ENCODE measurements at regions not wholly inside any gene's neighbourhood (a gene's known extent, or its start where the extent isn't known, plus 50 kb on each side); places are given as distances from the start of the nearest gene placed in this dataset.

- no peaks in the 10 kb centered on the region for H3F3A ChIP-seq (ENCODE audit: insufficient read depth, low read length, poor library complexity, severe bottlenecking)
- no peaks in the 10 kb centered on the region for H4K20me1 ChIP-seq (ENCODE audit: insufficient read depth)
- H3K4me3 ChIP-seq (ENCODE audit: low read length): no peak overlapping the region
- H3K4me2 ChIP-seq (ENCODE audit: low read length): no peak overlapping the region
- no peaks in the 10 kb centered on the region for H3K79me2 ChIP-seq (replicated peaks; ENCODE audit: insufficient read depth, low read length)
- H3K27me3 ChIP-seq (ENCODE audit: insufficient read depth, low read depth, low read length): no peaks in the 10 kb centered on the region
- H3K9ac ChIP-seq (ENCODE audit: low read length): no peak overlapping the region
- no peak overlapping the region for H3K27ac ChIP-seq (ENCODE audit: low read length)
- TF ChIP-seq EP300 (conservative IDR thresholded peaks at IDR 0.05; ENCODE audit: poor library complexity, severe bottlenecking) (no peak), SMC3 (conservative IDR thresholded peaks at IDR 0.05; ENCODE audit: poor library complexity) (no peak), REST (IDR thresholded peaks at IDR 0.05; ENCODE audit: borderline replicate concordance) (no peak), EZH2 (IDR thresholded peaks at IDR 0.05; ENCODE audit: borderline replicate concordance, insufficient read depth, low read length, poor library complexity, severe bottlenecking) (no peak), CTCF (IDR thresholded peaks at IDR 0.05; ENCODE audit: poor library complexity, severe bottlenecking) (no peak), RAD21 (conservative IDR thresholded peaks at IDR 0.05) (no peak), TAF1 (IDR thresholded peaks at IDR 0.05; ENCODE audit: low read depth) (no peak), MXI1 (conservative IDR thresholded peaks at IDR 0.05; ENCODE audit: poor library complexity, severe bottlenecking) (no peak), POLR2AphosphoS5 (IDR thresholded peaks at IDR 0.05) (no peak)
- H2AFZ ChIP-seq (ENCODE audit: low read depth, low read length): no peak overlapping the region
- H3K9me3 ChIP-seq (ENCODE audit: low read length): no peaks in the 10 kb centered on the region
- no peaks in the 10 kb centered on the region for H3K36me3 ChIP-seq (ENCODE audit: insufficient read depth, low read length)
- no peaks in the 10 kb centered on the region for H3K9me2 ChIP-seq (ENCODE audit: insufficient read depth, low read length)
These were observed 899.9 kb downstream of the C6orf118 start for GRCh38 chr6:164409309-164410009.

- no peaks in the 10 kb centered on the region for H3F3A ChIP-seq (ENCODE audit: insufficient read depth, low read length, poor library complexity, severe bottlenecking)
- H3K9me2 ChIP-seq (ENCODE audit: insufficient read depth, low read length): no peaks in the 10 kb centered on the region
- H4K20me1 ChIP-seq (ENCODE audit: insufficient read depth): no peaks in the 10 kb centered on the region
- no peaks in the 10 kb centered on the region for H3K36me3 ChIP-seq (ENCODE audit: insufficient read depth, low read length)
- no peak for TF ChIP-seq RAD21 (conservative IDR thresholded peaks at IDR 0.05)
- no peak for TF ChIP-seq EP300 (conservative IDR thresholded peaks at IDR 0.05; ENCODE audit: poor library complexity, severe bottlenecking)
- no peak for TF ChIP-seq REST (IDR thresholded peaks at IDR 0.05; ENCODE audit: borderline replicate concordance)
- TF ChIP-seq SMC3 (conservative IDR thresholded peaks at IDR 0.05; ENCODE audit: poor library complexity): no peak
- no peak for TF ChIP-seq EZH2 (IDR thresholded peaks at IDR 0.05; ENCODE audit: borderline replicate concordance, insufficient read depth, low read length, poor library complexity, severe bottlenecking)
- TF ChIP-seq TAF1 (IDR thresholded peaks at IDR 0.05; ENCODE audit: low read depth): no peak
- TF ChIP-seq POLR2AphosphoS5 (IDR thresholded peaks at IDR 0.05): no peak
- TF ChIP-seq CTCF (IDR thresholded peaks at IDR 0.05; ENCODE audit: poor library complexity, severe bottlenecking): no peak
- TF ChIP-seq MXI1 (conservative IDR thresholded peaks at IDR 0.05; ENCODE audit: poor library complexity, severe bottlenecking): no peak
- no peak overlapping the region for H3K9ac ChIP-seq (ENCODE audit: low read length)
- no peaks in the 10 kb centered on the region for H3K79me2 ChIP-seq (replicated peaks; ENCODE audit: insufficient read depth, low read length)
- no peaks in the 10 kb centered on the region for H3K9me3 ChIP-seq (ENCODE audit: low read length)
- no peaks in the 10 kb centered on the region for H3K27me3 ChIP-seq (ENCODE audit: insufficient read depth, low read depth, low read length)
- H3K27ac ChIP-seq (ENCODE audit: low read length): no peak overlapping the region
- no peak overlapping the region for H2AFZ ChIP-seq (ENCODE audit: low read depth, low read length)
- no peak overlapping the region for H3K4me3 ChIP-seq (ENCODE audit: low read length)
- no peak overlapping the region for H3K4me2 ChIP-seq (ENCODE audit: low read length)
These were observed 900.5 kb downstream of the C6orf118 start for GRCh38 chr6:164408868-164409267.

Measured in neural cell (in vitro differentiated cells).